GM12875 (cell line): ENCODE measurements at regions not wholly inside any gene's neighbourhood (a gene's known extent, or its start where the extent isn't known, plus 50 kb on each side); places are given as distances from the start of the nearest gene placed in this dataset.

Experiments
- H3K4me3 ChIP-seq: one replicate; pipeline ENCODE4 v1.5.1; 2011; ENCODE audit warnings: low read depth, low read length, control low read depth
- TF ChIP-seq, protein P1 (sequence below): IDR thresholded peaks from 2 replicates; pipeline ENCODE4 v1.5.1; 2011; ENCODE audit warnings: low read depth, mild to moderate bottlenecking, control low read depth, inconsistent platforms, low read length, moderate library complexity, borderline replicate concordance; ENCODE audit not compliant: insufficient read depth

DNA sequence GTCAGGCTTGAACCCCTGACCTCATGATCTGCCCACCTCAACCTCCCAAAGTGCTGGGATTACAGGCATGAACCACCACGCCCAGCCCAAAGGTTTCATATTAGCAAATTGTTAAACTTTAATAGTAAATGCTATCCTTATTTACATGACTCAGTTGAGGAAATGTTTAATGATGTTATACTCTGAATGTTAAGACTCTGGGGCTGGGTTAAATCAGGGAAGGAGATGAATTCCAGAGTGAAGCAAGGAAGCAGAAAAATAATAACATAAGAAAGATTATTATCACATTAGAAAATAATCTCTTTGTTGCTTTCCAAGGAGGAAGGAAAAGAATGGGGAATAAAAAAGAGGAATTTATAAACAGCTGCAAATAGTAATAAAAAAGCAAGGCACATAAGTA is 105.3 kb downstream of the PTGS2 start:
- no peak overlapping the region for H3K4me3 ChIP-seq
- TF ChIP-seq, protein P1, sequence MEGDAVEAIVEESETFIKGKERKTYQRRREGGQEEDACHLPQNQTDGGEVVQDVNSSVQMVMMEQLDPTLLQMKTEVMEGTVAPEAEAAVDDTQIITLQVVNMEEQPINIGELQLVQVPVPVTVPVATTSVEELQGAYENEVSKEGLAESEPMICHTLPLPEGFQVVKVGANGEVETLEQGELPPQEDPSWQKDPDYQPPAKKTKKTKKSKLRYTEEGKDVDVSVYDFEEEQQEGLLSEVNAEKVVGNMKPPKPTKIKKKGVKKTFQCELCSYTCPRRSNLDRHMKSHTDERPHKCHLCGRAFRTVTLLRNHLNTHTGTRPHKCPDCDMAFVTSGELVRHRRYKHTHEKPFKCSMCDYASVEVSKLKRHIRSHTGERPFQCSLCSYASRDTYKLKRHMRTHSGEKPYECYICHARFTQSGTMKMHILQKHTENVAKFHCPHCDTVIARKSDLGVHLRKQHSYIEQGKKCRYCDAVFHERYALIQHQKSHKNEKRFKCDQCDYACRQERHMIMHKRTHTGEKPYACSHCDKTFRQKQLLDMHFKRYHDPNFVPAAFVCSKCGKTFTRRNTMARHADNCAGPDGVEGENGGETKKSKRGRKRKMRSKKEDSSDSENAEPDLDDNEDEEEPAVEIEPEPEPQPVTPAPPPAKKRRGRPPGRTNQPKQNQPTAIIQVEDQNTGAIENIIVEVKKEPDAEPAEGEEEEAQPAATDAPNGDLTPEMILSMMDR: no peak

DNA sequence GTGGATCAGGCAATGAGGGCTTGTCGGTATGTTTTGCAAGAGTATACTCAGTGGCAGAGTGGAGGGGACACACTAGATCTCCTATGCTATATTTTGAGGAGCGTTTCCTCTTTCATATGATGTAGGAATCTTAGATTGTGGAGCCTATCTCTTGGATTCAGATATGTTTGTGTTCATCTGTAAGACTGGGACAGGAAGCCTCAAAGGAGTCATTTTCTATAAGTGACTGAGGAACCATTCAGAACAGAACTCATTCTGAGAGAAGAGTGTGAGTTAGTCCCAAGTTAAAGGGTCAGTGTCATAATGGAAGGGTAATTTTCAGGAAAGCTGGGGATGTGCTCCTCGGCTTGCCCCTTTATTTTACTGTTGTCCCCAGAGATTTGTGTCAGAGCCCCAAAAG is 107.7 kb downstream of the PTGS2 start:
- TF ChIP-seq, protein P1: no peak
- H3K4me3 ChIP-seq: no peak overlapping the region

DNA sequence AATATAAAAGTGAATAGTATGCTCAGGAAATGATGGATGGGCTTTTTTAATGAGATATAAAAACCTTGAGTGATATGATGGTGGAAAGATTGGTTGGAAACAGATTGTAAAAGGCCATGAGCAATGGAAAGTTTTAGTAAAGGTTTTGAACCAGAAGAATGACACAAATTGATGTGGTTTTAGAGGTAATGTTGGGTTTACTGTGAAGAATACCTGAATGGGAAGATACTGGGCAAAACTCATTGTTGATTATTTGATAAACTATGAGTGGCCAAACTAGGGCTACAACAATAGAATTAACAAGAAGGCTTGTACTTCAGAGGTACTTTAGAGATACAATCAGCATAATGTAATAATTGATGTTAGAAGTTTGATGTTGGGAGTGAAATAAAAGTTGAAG is 108.5 kb downstream of the PTGS2 start:
- TF ChIP-seq, protein P1: no peak
- no peak overlapping the region for H3K4me3 ChIP-seq

DNA sequence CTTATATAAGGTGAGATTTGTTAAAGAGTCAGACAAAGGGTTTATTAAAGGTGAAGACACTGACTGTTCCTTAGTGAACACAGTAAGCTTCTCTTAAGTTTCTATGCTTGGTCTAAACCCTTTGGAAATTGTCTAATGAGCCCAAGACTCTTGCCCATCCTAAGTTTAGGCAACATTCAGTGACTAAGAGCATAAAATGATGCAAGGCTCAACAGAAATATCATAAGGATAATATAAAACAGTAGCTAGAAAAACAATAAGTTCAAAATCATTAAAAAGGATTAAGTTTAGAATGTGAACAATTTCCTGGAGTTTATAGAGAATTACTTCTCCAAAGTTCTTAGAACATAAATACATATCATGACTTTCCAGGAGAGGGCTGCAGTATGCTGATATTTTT is 108.9 kb upstream of the PDC start:
- TF ChIP-seq, protein P1: no peak

DNA sequence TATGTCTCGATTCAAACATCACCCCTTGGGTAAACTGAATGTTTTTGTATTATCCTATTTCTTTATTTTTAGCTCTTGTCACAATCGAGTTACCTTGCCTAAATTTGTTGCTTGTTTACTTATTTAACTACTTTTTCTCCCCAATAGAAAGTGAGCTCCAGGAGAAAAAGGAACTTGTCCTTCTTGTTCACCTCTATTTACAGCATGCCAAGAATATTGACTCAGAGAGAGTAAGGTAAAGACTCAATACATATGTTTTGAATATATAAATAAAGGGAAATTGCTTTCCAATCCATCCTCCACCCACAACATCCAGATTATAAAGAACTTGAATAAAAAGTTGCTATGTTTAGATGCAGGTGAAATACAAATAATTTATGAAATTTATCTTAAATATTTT is 107.3 kb upstream of the PDC start:
- TF ChIP-seq, protein P1: no peak
- no peak overlapping the region for H3K4me3 ChIP-seq

More for the DNA sequence above, 108.9 kb upstream of the PDC start:
- H3K4me3 ChIP-seq: no peak overlapping the region

DNA sequence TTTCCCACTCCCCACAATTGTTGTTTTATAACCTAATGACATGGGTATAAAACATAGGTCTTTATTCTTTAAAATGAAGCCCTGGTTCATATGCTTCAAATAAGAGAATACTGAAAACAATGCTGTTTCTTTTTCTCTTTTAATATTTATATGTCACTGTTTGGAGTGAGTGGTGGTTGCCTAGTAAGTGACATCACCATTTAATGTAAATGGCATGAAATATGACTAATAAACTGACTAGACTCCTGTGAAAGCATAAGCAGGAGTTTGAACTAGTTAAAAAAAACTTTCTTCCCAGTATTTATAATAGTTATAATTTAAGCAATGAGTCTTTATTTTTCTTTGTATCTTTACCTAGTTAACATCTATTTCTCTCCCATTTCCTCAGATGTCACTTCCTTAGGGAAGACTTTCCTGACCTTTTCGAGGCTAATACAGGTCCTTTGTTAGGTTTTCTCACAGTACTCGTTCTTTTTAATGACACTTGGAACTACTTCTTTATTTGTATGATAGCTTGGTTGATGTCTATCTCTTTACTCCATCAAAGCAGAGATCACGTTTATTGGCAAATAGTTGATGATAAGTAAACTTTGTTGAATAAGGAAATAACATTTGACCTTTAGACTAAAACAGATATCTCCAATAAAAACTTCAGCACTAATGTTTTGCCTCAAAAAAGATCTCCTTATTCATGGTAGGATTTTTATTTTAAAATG is 105.4 kb upstream of the PDC start:
- H3K4me3 ChIP-seq: no peak overlapping the region
- TF ChIP-seq, protein P1: no peak

DNA sequence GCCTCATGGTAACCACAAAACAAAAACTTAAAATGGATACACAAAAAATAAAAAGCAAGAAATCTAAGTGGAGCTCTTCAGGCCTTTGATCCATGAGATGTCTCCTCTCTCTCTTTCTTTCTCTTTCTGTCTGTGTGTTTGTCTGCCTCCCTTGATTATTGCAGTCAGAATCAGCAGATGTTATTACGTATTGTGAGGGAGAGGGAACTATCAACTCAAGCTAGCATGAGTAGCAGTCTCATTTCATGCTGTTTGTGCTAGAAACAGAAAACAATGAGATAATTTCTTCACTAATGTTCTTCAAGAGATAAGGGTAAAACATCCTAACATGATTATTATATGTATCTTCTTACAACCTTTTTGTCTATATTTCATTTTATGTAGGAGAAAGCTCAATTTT is 103.7 kb upstream of the PDC start:
- no peak overlapping the region for H3K4me3 ChIP-seq
- TF ChIP-seq, protein P1: no peak
